HG02885 (cell line): ENCODE measurements at regions not wholly inside any gene's neighbourhood (a gene's known extent, or its start where the extent isn't known, plus 50 kb on each side); places are given as distances from the start of the nearest gene placed in this dataset.
"Not testable (repeated sequence)": the region's sequence is repeated elsewhere in the genome, so short reads cannot be mapped to it uniquely, and the experiment has no call there.

ENCODE experiments used
- ATAC-seq: cut with Tn5 transposase; IDR thresholded peaks from one replicate; pipeline ENCODE4 v1.9.1; 2021; ENCODE audit warnings: mild to moderate bottlenecking; ENCODE audit not compliant: unreplicated experiment, poor library complexity

- ATAC-seq: not testable (repeated sequence)
These were observed 447.3 kb upstream of the RAB6C start for GRCh38 chr2:129532158-129532557.

DNA sequence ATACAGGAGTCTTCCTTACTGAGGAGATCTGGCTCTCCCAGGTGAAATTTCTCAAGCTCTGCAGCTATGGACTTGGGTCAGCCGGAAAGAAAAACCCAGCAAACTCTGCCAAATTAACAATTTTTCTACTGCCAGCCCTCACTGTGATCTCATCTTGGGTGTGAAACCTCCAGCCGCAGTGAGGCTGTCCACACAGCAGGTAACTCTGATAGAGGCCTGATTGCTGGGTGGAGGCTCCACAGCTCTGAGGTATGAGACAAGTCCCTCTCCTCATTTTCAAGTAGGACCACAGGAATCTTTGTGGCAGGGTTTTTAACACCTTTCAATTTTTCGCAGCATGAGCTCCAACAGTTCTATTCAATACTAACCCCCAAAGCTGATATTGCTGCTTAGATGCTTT, 430.6 kb upstream of the RAB6C start:
- ATAC-seq: no peak

DNA sequence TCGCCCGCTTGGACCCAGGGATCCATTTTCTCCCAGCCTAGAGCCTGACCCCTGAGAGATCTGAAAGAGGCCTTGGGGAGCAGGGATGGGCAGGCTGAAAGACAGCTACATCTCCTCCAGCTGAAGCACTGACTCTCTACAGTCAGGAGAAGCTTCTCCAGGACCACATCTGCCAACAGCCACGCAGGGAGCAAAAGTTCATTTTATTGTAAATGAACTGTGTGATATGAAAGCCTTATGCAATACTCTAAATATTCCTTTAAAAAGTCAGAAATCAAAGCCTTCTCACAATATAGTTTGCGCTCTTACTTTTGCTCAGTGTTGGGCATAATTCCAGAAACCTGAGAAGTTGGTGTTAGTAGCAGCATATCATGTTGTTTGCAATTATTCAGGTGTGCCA, 428.9 kb upstream of the RAB6C start:
- no peak for ATAC-seq

DNA sequence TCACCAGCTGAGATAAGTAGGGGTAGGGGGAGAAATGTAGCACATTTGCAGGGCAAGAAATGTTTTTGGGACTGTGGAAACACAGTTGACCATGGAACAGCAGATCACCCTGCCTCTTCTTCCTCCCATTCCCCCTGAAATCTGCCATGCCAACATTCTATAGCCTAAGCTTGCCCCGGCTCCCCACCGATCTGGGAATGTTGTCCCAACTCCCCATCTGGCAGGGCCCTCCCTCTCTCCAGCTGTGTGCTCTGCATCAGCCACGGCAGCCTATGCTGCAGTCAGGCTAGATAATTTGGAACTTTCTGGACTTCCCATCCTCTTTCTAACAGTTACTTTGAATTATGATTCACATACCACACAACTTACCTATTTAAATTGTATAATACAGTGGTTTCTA, 425.1 kb upstream of the RAB6C start:
- no peak for ATAC-seq

DNA sequence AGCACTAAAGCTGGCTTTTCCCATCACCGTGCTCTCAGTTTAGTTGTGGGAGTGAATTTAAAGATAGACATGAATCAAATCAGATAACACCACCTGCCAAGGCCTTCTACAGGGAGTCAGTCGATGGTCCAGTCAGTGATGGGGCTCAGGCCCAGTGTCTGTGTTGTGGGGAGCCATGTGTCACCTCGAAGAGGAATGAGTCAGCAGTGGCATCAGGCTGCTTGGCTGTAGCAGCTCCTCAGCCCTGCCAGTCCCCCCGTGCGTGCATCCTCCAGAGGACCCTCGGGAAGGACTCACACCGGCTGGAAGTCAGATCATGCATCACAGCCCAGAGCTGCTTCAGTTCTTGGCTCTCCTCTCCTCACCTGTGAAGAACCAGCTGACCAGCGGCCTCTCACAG, 420.4 kb upstream of the RAB6C start:
- no peak for ATAC-seq

- no peak for ATAC-seq
These were observed 413.8 kb upstream of the RAB6C start for GRCh38 chr2:129565551-129566109.

GRCh38 chr2:129570812-129571211, 408.7 kb upstream of the RAB6C start:
- not testable (repeated sequence) for ATAC-seq

- no peak for ATAC-seq
These were observed 404.0 kb upstream of the RAB6C start for GRCh38 chr2:129575431-129575830.

GRCh38 chr2:129575880-129576279, 403.6 kb upstream of the RAB6C start:
- no peak for ATAC-seq

DNA sequence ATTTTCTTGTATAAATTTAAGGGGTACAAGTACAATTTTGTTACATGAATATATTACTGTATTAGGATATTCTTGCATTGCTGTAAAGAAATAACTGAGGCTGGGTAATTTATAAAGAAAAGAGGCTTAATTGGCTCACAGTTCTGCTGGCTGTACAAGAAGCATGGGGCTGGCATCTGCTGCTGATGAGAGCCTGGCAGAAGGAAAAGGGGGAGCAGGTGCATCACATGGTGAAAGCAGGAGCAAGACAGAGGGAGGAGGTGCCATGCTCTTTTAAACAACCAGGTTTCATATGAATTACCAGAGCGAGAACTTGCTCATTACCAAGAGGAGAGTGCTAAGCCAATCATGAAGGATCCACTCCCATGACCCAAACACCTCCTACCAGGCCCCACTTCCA, 399.5 kb upstream of the RAB6C start:
- ATAC-seq: no peak

DNA sequence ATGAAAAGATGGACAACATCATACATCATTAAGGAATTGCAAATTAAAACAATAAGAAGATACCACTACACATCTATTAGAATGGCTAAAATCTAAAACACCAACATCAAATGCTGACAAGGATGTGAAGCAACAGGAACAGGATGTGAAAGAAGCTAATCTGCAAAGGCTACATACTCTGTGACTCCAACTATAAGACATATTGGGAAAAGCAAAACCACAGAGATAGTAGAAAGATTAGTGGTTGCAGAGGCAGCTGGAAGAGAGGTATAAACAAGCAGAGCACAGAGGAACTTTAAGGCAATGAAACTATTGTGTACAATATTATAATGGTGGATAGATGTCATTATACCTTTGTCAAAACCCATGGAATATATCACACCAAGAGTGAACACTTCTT, 393.7 kb upstream of the RAB6C start:
- ATAC-seq: no peak

DNA sequence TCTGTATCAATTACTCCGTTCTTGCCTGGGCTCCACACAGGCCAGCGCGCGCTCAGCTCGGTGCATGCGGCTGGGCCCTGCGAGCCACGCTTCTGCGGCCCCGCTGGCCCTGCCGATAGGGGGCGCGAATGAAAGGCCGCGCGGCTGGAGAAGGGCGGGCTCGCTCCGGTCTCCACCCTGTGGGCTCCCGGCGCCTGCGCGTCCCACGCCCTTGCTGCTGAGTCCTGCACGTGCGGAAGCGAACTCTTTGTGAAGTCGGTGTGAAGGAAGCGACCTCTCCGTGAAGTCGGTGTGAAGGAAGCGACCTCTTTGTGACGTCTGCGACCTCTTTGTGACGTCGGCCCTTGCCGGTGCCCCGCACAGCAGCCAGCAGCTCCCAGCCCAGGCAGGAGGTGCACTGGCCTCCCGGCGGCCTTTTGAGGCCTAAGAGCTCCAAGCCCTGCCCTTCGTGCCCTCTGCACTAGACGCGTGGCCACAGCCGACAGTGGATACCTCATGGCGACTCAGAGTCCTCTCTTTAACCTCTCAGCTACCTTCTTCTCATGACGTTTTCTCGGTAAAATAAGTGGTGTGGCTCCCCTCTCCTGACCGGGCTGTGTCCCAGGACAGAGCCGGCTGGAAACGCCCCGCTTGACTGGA, 391.9 kb upstream of the RAB6C start:
- ATAC-seq: no peak

GRCh38 chr2:129604560-129604959, 374.9 kb upstream of the RAB6C start:
- ATAC-seq: no peak

GRCh38 chr2:129605646-129606045, 373.8 kb upstream of the RAB6C start:
- no peak for ATAC-seq

GRCh38 chr2:129606496-129607270, 372.8 kb upstream of the RAB6C start:
- ATAC-seq: no peak

- no peak for ATAC-seq
These were observed 370.2 kb upstream of the RAB6C start for GRCh38 chr2:129609224-129609623.

DNA sequence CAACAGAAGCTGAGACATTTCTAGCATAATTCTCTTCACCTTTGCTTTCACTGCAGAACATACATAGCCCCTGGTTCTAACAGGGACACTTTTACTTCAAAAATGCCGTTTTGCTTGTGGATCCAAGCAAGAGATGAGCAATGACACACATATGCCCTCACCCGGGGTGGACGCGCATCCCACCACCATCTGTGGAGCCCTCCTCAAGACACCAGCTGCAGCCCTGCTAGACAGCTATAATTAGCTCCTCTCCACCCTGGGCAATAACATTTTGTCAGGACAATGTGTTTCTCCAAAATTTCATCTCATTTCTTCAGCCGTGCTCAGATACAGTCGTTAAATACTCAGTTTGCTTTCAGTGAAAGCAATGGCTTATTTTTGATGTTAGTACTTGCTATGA, 368.7 kb upstream of the RAB6C start:
- ATAC-seq: no peak

GRCh38 chr2:129611471-129611870, 368.0 kb upstream of the RAB6C start:
- ATAC-seq: no peak

DNA sequence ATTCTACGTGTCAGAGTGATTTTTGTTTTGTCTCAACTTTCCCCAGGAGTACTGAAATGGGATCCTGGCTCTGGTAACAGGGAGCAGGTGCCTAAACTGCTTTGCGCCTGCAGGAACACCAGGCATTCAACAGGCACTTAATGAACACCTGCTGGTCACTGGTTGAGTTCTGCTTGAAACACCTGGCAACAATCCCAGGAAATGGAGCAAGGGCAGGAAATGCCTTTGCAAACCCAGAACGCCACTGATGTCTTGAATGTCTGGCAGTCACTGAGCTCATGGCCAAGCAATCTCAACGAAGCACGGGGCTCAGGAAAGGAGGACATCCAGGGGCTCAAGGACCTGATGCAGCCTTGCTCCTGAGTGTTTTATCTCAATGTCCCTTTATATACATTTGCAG, 360.0 kb upstream of the RAB6C start:
- no peak for ATAC-seq

DNA sequence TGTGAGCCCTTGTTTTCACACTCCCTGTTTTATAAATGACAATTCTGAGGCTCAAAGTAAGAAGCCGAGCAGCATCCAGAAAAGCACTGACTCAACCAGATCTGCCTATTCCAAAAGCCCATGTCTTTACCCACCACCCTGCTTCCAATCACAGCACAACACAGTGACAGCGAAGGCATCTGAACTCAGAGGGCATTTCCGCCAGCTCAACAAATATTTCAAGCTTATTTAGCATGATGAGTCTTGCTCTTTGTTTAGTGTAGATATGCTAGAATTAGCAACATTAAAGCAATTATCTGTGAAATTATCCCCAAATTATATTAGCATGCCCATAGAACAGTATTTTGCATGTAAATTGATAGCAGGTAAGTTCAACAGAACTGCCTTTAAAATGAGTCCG, 359.1 kb upstream of the RAB6C start:
- ATAC-seq: no peak

GRCh38 chr2:129623783-129624182, 355.7 kb upstream of the RAB6C start:
- no peak for ATAC-seq

DNA sequence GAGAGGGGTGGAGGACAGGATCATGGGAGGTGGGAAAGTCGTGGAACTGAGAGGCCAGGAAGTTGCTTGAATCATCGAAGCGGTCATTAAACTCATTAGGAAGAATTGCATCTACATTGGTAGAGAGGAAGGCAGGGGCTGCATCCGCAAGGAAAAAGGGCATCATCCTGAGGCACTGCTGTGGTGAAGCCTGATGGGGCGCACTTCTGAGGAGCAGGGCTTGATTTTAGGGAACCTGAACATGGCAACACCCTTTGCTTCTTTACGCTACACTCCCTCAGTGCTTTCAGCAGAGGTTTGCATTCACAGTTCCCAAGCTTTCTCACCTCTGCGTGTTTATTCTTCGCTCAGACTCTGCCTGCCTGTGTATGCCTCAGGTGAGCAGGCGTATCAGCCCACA, 352.0 kb upstream of the RAB6C start:
- no peak for ATAC-seq
